ENCODE measurements at regions not wholly inside any gene's neighbourhood (a gene's known extent, or its start where the extent isn't known, plus 50 kb on each side); places are given as distances from the start of the nearest gene placed in this dataset.

DNA sequence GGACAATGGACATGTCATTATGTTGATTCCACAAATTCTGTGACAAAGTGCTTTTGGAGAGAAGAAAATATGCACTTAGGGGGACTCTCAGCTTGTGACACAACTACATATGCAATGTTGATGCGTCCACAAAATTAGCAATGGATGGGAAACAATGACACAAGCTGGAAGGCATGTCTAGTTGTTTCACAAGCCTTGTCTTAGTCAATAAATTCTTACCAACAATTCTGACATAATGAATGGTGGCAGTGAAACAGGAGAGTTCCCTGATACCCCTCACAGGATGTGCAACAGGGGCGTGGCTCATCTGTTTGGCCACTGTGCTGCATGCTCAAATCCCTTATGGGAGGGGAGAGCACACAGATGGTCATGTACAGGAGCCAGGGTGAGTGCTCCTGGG lies 347.2 kb upstream of the DLGAP1 start:
- Histone ChIP-seq H3K27ac (ENCODE audit: low read length in 2 of 2) (no peak overlapping the region), H3K4me1 (ENCODE audit: control insufficient read depth in 2 of 2, insufficient read depth in 2 of 2, low read length in 2 of 2) (no peaks in the 10 kb centered on the region), H3K9ac (ENCODE audit: low read length) (no peak overlapping the region), H3K4me2 (replicated peaks; ENCODE audit: low read depth, low read length, poor library complexity, severe bottlenecking) (no peak overlapping the region), H2AFZ (ENCODE audit: insufficient read depth, low read depth, low read length, poor library complexity, severe bottlenecking) (no peak overlapping the region), H3K27me3 (replicated peaks in 1 of 4; ENCODE audit: control extremely low read depth in 1 of 4, control insufficient read depth in 3 of 4, insufficient read depth in 4 of 4, low read length in 3 of 4) (no peaks in the 10 kb centered on the region), H3K9me3 (ENCODE audit: control extremely low read depth in 1 of 3, control insufficient read depth in 2 of 3, insufficient read depth in 1 of 3, low read length in 2 of 3) (peaks cover 0 to 7% (median 0%) of the 10 kb centered on the region in 3 donors), H3K79me2 (ENCODE audit: control insufficient read depth, insufficient read depth, low read length) (no peaks in the 10 kb centered on the region), H4K20me1 (ENCODE audit: control insufficient read depth, insufficient read depth, low read length, poor library complexity, severe bottlenecking) (no peaks in the 10 kb centered on the region), H3K4me3 (ENCODE audit: control extremely low read depth in 1 of 5, extremely low read depth in 1 of 5, insufficient read depth in 1 of 5, low read depth in 2 of 5, low read length in 4 of 5) (no peak overlapping the region), H3K36me3 (replicated peaks in 1 of 2; ENCODE audit: control extremely low read depth in 1 of 2, control insufficient read depth in 1 of 2, extremely low read depth in 1 of 2, insufficient read depth in 2 of 2, low read length in 1 of 2) (no peaks in the 10 kb centered on the region)
- intact Hi-C loops (cut with micrococcal nuclease) = no loop called here
- peaks cover 5% of the 10 kb centered on the region for H3K9me3 Mint-ChIP-seq (ENCODE audit: insufficient read depth)
- TF ChIP-seq, protein P1, sequence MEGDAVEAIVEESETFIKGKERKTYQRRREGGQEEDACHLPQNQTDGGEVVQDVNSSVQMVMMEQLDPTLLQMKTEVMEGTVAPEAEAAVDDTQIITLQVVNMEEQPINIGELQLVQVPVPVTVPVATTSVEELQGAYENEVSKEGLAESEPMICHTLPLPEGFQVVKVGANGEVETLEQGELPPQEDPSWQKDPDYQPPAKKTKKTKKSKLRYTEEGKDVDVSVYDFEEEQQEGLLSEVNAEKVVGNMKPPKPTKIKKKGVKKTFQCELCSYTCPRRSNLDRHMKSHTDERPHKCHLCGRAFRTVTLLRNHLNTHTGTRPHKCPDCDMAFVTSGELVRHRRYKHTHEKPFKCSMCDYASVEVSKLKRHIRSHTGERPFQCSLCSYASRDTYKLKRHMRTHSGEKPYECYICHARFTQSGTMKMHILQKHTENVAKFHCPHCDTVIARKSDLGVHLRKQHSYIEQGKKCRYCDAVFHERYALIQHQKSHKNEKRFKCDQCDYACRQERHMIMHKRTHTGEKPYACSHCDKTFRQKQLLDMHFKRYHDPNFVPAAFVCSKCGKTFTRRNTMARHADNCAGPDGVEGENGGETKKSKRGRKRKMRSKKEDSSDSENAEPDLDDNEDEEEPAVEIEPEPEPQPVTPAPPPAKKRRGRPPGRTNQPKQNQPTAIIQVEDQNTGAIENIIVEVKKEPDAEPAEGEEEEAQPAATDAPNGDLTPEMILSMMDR (IDR thresholded peaks at IDR 0.05) = no peak
- no peak for TF ChIP-seq EZH2 (IDR thresholded peaks at IDR 0.05; ENCODE audit: borderline replicate concordance, insufficient read depth, low read depth, low read length, poor library complexity, severe bottlenecking)
- ChIA-PET CTCF (no interaction called here), POLR2A (no interaction called here)
- ATAC-seq (ENCODE audit: low read depth) (no peak), DNase-seq (no peak)
- no peak overlapping the region for H3K4me3 Mint-ChIP-seq
- no peaks in the 10 kb centered on the region for H3K27me3 Mint-ChIP-seq
- no peaks in the 10 kb centered on the region for H3K4me1 Mint-ChIP-seq
- H3K27ac Mint-ChIP-seq = no peak overlapping the region
- 56% methylated on average over 1 of the region's 2 CpGs for WGBS (ENCODE audit: insufficient coverage)

DNA sequence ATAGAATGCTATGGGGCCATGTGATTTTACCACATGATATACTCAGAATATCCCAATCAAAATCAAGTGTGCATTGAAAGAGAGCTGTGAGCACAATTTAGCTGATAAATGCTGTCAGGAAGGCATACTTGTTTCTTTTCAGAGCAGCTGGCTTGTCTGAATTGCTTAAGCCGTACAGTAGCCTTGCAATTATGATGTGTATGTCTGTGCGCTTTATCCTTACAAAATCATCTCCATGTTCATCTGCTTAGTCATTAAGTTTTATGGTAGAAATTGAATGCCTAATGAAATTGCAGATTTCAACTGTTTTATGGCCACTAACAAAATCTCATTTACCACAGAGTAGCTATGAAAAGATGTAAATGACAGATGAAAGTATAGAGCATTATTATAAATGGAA lies 346.0 kb upstream of the DLGAP1 start:
- ChIA-PET CTCF (no interaction called here), POLR2A (no interaction called here)
- Histone ChIP-seq H3K27ac (ENCODE audit: low read length in 2 of 2) (no peak overlapping the region), H3K36me3 (replicated peaks in 1 of 2; ENCODE audit: control extremely low read depth in 1 of 2, control insufficient read depth in 1 of 2, extremely low read depth in 1 of 2, insufficient read depth in 2 of 2, low read length in 1 of 2) (no peaks in the 10 kb centered on the region), H3K4me3 (ENCODE audit: control extremely low read depth in 1 of 5, extremely low read depth in 1 of 5, insufficient read depth in 1 of 5, low read depth in 2 of 5, low read length in 4 of 5) (no peak overlapping the region), H3K4me2 (replicated peaks; ENCODE audit: low read depth, low read length, poor library complexity, severe bottlenecking) (no peak overlapping the region), H4K20me1 (ENCODE audit: control insufficient read depth, insufficient read depth, low read length, poor library complexity, severe bottlenecking) (no peaks in the 10 kb centered on the region), H3K9ac (ENCODE audit: low read length) (no peak overlapping the region), H3K4me1 (ENCODE audit: control insufficient read depth in 2 of 2, insufficient read depth in 2 of 2, low read length in 2 of 2) (no peaks in the 10 kb centered on the region), H3K27me3 (replicated peaks in 1 of 4; ENCODE audit: control extremely low read depth in 1 of 4, control insufficient read depth in 3 of 4, insufficient read depth in 4 of 4, low read length in 3 of 4) (no peaks in the 10 kb centered on the region), H3K79me2 (ENCODE audit: control insufficient read depth, insufficient read depth, low read length) (no peaks in the 10 kb centered on the region), H3K9me3 (ENCODE audit: control extremely low read depth in 1 of 3, control insufficient read depth in 2 of 3, insufficient read depth in 1 of 3, low read length in 2 of 3) (peaks cover 0 to 7% (median 0%) of the 10 kb centered on the region in 3 donors), H2AFZ (ENCODE audit: insufficient read depth, low read depth, low read length, poor library complexity, severe bottlenecking) (no peak overlapping the region)
- no peak overlapping the region for H3K27ac Mint-ChIP-seq
- H3K4me3 Mint-ChIP-seq = no peak overlapping the region
- no peaks in the 10 kb centered on the region for H3K4me1 Mint-ChIP-seq
- intact Hi-C loops (cut with micrococcal nuclease) = no loop called here
- TF ChIP-seq, protein P1 (IDR thresholded peaks at IDR 0.05) = no peak
- no peak for TF ChIP-seq EZH2 (IDR thresholded peaks at IDR 0.05; ENCODE audit: borderline replicate concordance, insufficient read depth, low read depth, low read length, poor library complexity, severe bottlenecking)
- H3K9me3 Mint-ChIP-seq (ENCODE audit: insufficient read depth) = peaks cover 5% of the 10 kb centered on the region
- no peak for ATAC-seq (ENCODE audit: low read depth)
- no peak for DNase-seq
- WGBS (ENCODE audit: insufficient coverage) = no CpG with 5 or more reads among the region's 2 CpGs
- H3K27me3 Mint-ChIP-seq = no peaks in the 10 kb centered on the region

Measured in B cell (primary cell).